Aorta (tissue), 5 donors: ENCODE measurements at regions not wholly inside any gene's neighbourhood (a gene's known extent, or its start where the extent isn't known, plus 50 kb on each side); places are given as distances from the start of the nearest gene placed in this dataset.

Experiments used
- ATAC-seq: fragments of 200-7000 bp; cut with Tn5 transposase; one replicate; pipeline ENCODE4 v1.9.1; 2022; ENCODE audit warnings: moderate library complexity; ENCODE audit not compliant: low FRiP score
- DNase-seq, 2 donors: peaks; one replicate each; pipeline ENCODE4 v3.0.0-alpha.2; 2020
- H3K27ac ChIP-seq, 2 donors: one replicate each; pipeline ENCODE4 v1.5.1; 2013; ENCODE audit warnings: low read length in 2 of 2, mild to moderate bottlenecking in 2 of 2, moderate library complexity in 2 of 2, control low read depth in 1 of 2, inconsistent platforms in 1 of 2, low read depth in 1 of 2
- H3K27me3 ChIP-seq, 2 donors: one replicate each; pipeline ENCODE4 v1.6.1; 2013; ENCODE audit warnings: control low read depth in 1 of 2, low read length in 1 of 2, mild to moderate bottlenecking in 1 of 2, moderate library complexity in 1 of 2; ENCODE audit not compliant: insufficient read depth in 2 of 2, control insufficient read depth in 1 of 2
- H3K36me3 ChIP-seq, 2 donors: one replicate each; pipeline ENCODE4 v1.6.1; 2013; ENCODE audit warnings: control low read depth in 1 of 2, low read length in 1 of 2, mild to moderate bottlenecking in 1 of 2; ENCODE audit not compliant: insufficient read depth in 2 of 2, control insufficient read depth in 1 of 2
- H3K4me1 ChIP-seq, 2 donors: one replicate each; pipeline ENCODE4 v1.6.1; 2013; ENCODE audit warnings: low read length in 2 of 2, control low read depth in 1 of 2, mild to moderate bottlenecking in 1 of 2, moderate library complexity in 1 of 2; ENCODE audit not compliant: insufficient read depth in 2 of 2, control insufficient read depth in 1 of 2
- H3K4me3 ChIP-seq, 2 donors: one replicate each; pipeline ENCODE4 v1.5.1; 2013; ENCODE audit warnings: low read length in 2 of 2, control low read depth in 1 of 2, mild to moderate bottlenecking in 1 of 2
- H3K9me3 ChIP-seq: one replicate; pipeline ENCODE4 v1.6.1; 2013; ENCODE audit warnings: mild to moderate bottlenecking, low read length; ENCODE audit not compliant: control insufficient read depth
- WGBS, 2 donors: extraction: QIAGEN DNeasy Blood & Tissue Kit; methylation state at CpG; one replicate each; pipeline ENCODE4 v1.1.7; 2013; 5-methylcytosine and 5-hydroxymethylcytosine counted together
- intact Hi-C, 2 donors: fragments of 100-400 bp; cut with DNase I; formaldehyde crosslinking; loops; one replicate each; pipeline versions ENCODE4 v1.14.2 to v1.15.0; 2022
- donor health status: healthy with polysubstance abuse.
- donor health status: Bipolar disorder and iron deficiency.
- donor health status: DM: no; HTN: no; CAD: no.
- donor health status: DM: no; HTN: no; CAD: no.
- donor health status: DM: yes; HTN: yes; CAD: no.

GRCh38 chr6:168964138-168964835 is 289.4 kb downstream of the THBS2 start:
- Histone ChIP-seq H3K4me3 (no peak overlapping the region), H3K4me1 (no peaks in the 10 kb centered on the region), H3K27ac (no peak overlapping the region), H3K36me3 (no peaks in the 10 kb centered on the region), H3K27me3 (no peaks in the 10 kb centered on the region), H3K9me3 (no peaks in the 10 kb centered on the region)
- ATAC-seq (no peak), DNase-seq (no peak)
- 85 to 88% methylated on average over 14 of the region's 14 CpGs for WGBS, 2 donors
- intact Hi-C loops = loop anchor here in 1 of 2 donors (5.0 kb wide), 1 partner anchor 208 kb away; no protein-coding TSS in a partner anchor

- Histone ChIP-seq H3K27me3 (no peaks in the 10 kb centered on the region), H3K4me1 (no peaks in the 10 kb centered on the region), H3K4me3 (no peak overlapping the region), H3K27ac (no peak overlapping the region), H3K36me3 (no peaks in the 10 kb centered on the region), H3K9me3 (no peaks in the 10 kb centered on the region)
- DNase-seq (peak; percentile 62 to 78), ATAC-seq (peak; percentile 56)
- intact Hi-C loops = loop anchor here in 1 of 2 donors (5.0 kb wide), 1 partner anchor 209 kb away; no protein-coding TSS in a partner anchor
- 53 to 59% methylated on average over 14 of the region's 14 CpGs for WGBS, 2 donors
These were observed 290.8 kb downstream of the THBS2 start for GRCh38 chr6:168962886-168963285.

- intact Hi-C loops = loop anchor here in 1 of 2 donors (5.0 kb wide), 1 partner anchor 211 kb away; no protein-coding TSS in a partner anchor
- H3K4me1 ChIP-seq = no peaks in the 10 kb centered on the region
- no peaks in the 10 kb centered on the region for H3K27me3 ChIP-seq
- H3K36me3 ChIP-seq = no peaks in the 10 kb centered on the region
- 91 to 93% methylated on average over 13 of the region's 13 CpGs for WGBS, 2 donors
- DNase-seq (no peak), ATAC-seq (no peak)
- H3K9me3 ChIP-seq = no peaks in the 10 kb centered on the region
- no peak overlapping the region for H3K27ac ChIP-seq
- H3K4me3 ChIP-seq = no peak overlapping the region
These were observed 292.4 kb downstream of the THBS2 start for GRCh38 chr6:168961264-168961656.

GRCh38 chr6:168960551-168961263 is 292.9 kb downstream of the THBS2 start:
- DNase-seq = no peak
- H3K27ac ChIP-seq = no peak overlapping the region
- H3K9me3 ChIP-seq = no peaks in the 10 kb centered on the region
- no peaks in the 10 kb centered on the region for H3K27me3 ChIP-seq
- ATAC-seq = no peak
- WGBS, 2 donors = 18 to 22% methylated on average over 11 of the region's 11 CpGs
- no peak overlapping the region for H3K4me3 ChIP-seq
- no peaks in the 10 kb centered on the region for H3K36me3 ChIP-seq
- intact Hi-C loops = loop anchor here in 1 of 2 donors (5.0 kb wide), 1 partner anchor 212 kb away; no protein-coding TSS in a partner anchor
- H3K4me1 ChIP-seq = no peaks in the 10 kb centered on the region

GRCh38 chr6:168959696-168960095 is 293.9 kb downstream of the THBS2 start:
- WGBS, 2 donors = 69 to 75% methylated on average over 4 of the region's 4 CpGs
- intact Hi-C loops = loop anchor here (5.0 to 10.0 kb wide), 4 partner anchors 213 to 683 kb away; no protein-coding TSS in a partner anchor

GRCh38 chr6:168956884-168957730 is 296.5 kb downstream of the THBS2 start:
- H3K4me3 ChIP-seq = no peak overlapping the region
- H3K27me3 ChIP-seq = no peaks in the 10 kb centered on the region
- DNase-seq (peak; percentile 82 to 91), ATAC-seq (peak; percentile 90)
- WGBS, 2 donors = 62 to 65% methylated on average over 6 of the region's 6 CpGs
- H3K36me3 ChIP-seq = no peaks in the 10 kb centered on the region
- H3K4me1 ChIP-seq = no peaks in the 10 kb centered on the region
- intact Hi-C loops = loop anchor here (1.0 to 10.0 kb wide), 4 partner anchors 288 to 685 kb away; no protein-coding TSS in a partner anchor
- H3K9me3 ChIP-seq = no peaks in the 10 kb centered on the region
- no peak overlapping the region for H3K27ac ChIP-seq

More at GRCh38 chr6:168959696-168960095, 293.9 kb downstream of the THBS2 start:
- no peak for DNase-seq
- Histone ChIP-seq H3K4me1 (no peaks in the 10 kb centered on the region), H3K36me3 (no peaks in the 10 kb centered on the region), H3K4me3 (no peak overlapping the region), H3K27me3 (no peaks in the 10 kb centered on the region), H3K9me3 (no peaks in the 10 kb centered on the region), H3K27ac (no peak overlapping the region)
- no peak for ATAC-seq

GRCh38 chr6:168956141-168956838 is 297.4 kb downstream of the THBS2 start:
- Histone ChIP-seq H3K4me3 (no peak overlapping the region), H3K27ac (no peak overlapping the region), H3K4me1 (no peaks in the 10 kb centered on the region), H3K9me3 (no peaks in the 10 kb centered on the region), H3K36me3 (no peaks in the 10 kb centered on the region), H3K27me3 (no peaks in the 10 kb centered on the region)
- 26 to 34% methylated on average over 7 of the region's 7 CpGs for WGBS, 2 donors
- DNase-seq (no peak), ATAC-seq (no peak)
- intact Hi-C loops = loop anchor here (5.0 to 10.0 kb wide), 3 partner anchors 289 to 686 kb away; no protein-coding TSS in a partner anchor

- no peak overlapping the region for H3K27ac ChIP-seq
- DNase-seq (no peak), ATAC-seq (no peak)
- intact Hi-C loops = loop anchor here in 1 of 2 donors (10.0 kb wide), 2 partner anchors 291 to 561 kb away; no protein-coding TSS in a partner anchor
- 94 to 95% methylated on average over 6 of the region's 6 CpGs for WGBS, 2 donors
- no peaks in the 10 kb centered on the region for H3K4me1 ChIP-seq
- H3K4me3 ChIP-seq = no peak overlapping the region
- no peaks in the 10 kb centered on the region for H3K27me3 ChIP-seq
- H3K36me3 ChIP-seq = no peaks in the 10 kb centered on the region
- no peaks in the 10 kb centered on the region for H3K9me3 ChIP-seq
These were observed 300.2 kb downstream of the THBS2 start for GRCh38 chr6:168953461-168953860.
